PC-9 (cell line): ENCODE measurements at regions not wholly inside any gene's neighbourhood (a gene's known extent, or its start where the extent isn't known, plus 50 kb on each side); places are given as distances from the start of the nearest gene placed in this dataset.

Experiments
- BruUV-seq: library from RNA; stranded (reverse); fragments of 400-500 nt; replicated peaks from 2 replicates; lab custom pipeline; 2021; lab: Mats Ljungman, UMichigan
- CTCF ChIA-PET: fragments of 300-600 bp; sonication (Branson Sonifier 250); formaldehyde crosslinking; loops from one replicate; lab custom pipeline; 2022; ENCODE audit warnings: antibody characterized with exemption; lab: Charles Lee
- POLR2A ChIA-PET: fragments of 300-600 bp; sonication (Branson Sonifier 250); formaldehyde crosslinking; loops from one replicate; lab custom pipeline; 2022; ENCODE audit warnings: antibody characterized with exemption; ENCODE audit not compliant: unreplicated experiment; lab: Charles Lee
- DNase-seq, 2 experiments: peaks; one replicate each; pipeline versions ENCODE4 v3.0.0 to v3.0.0-alpha.2; 2015 to 2022; ENCODE audit warnings: mixed read lengths in 1 of 2
- H2AFZ ChIP-seq: fragments of 200-600 bp; sonication (generic); 2 replicates; pipeline ENCODE4 v1.8.1; 2017; ENCODE audit warnings: antibody characterized with exemption
- H3F3A ChIP-seq: fragments of 200-600 bp; sonication (generic); 2 replicates; pipeline ENCODE4 v1.8.1; 2017; ENCODE audit warnings: antibody characterized with exemption, mild to moderate bottlenecking, low read depth; ENCODE audit not compliant: insufficient read depth
- H3K27ac ChIP-seq: fragments of 200-600 bp; sonication (generic); 2 replicates; pipeline ENCODE4 v1.6.1; 2016; ENCODE audit warnings: mixed run types
- H3K27me3 ChIP-seq: fragments of 200-600 bp; sonication (generic); 2 replicates; pipeline ENCODE4 v1.6.1; 2016; ENCODE audit warnings: low read depth, mixed run types; ENCODE audit not compliant: insufficient read depth
- H3K36me3 ChIP-seq: fragments of 200-600 bp; sonication (generic); 2 replicates; pipeline ENCODE4 v1.6.1; 2016; ENCODE audit warnings: low read depth, mixed run types
- H3K4me1 ChIP-seq: fragments of 200-600 bp; sonication (generic); replicated peaks from 2 replicates; pipeline ENCODE4 v1.6.1; 2016; ENCODE audit warnings: mixed run types; ENCODE audit not compliant: insufficient read depth
- H3K4me2 ChIP-seq: fragments of 200-600 bp; sonication (generic); 2 replicates; pipeline ENCODE4 v1.6.1; 2017; ENCODE audit warnings: mixed run types
- H3K4me3 ChIP-seq: fragments of 200-600 bp; sonication (generic); 2 replicates; pipeline ENCODE4 v1.6.1; 2016; ENCODE audit warnings: mixed run types
- H3K79me2 ChIP-seq: fragments of 200-600 bp; sonication (generic); 2 replicates; pipeline ENCODE4 v1.6.1; 2017; ENCODE audit warnings: low read depth, mixed run types
- H3K9me2 ChIP-seq: fragments of 200-600 bp; sonication (generic); 2 replicates; pipeline ENCODE4 v1.8.1; 2017; ENCODE audit warnings: mild to moderate bottlenecking; ENCODE audit not compliant: insufficient read depth
- H3K9me3 ChIP-seq: fragments of 200-600 bp; sonication (generic); 2 replicates; pipeline ENCODE4 v1.8.1; 2016; ENCODE audit warnings: low read depth; ENCODE audit not compliant: insufficient read depth
- H4K20me1 ChIP-seq: fragments of 200-600 bp; sonication (generic); 2 replicates; pipeline ENCODE4 v1.8.1; 2017; ENCODE audit not compliant: insufficient read depth
- EZH2 ChIP-seq: fragments of 200-600 bp; sonication (generic); IDR thresholded peaks from 2 replicates; pipeline ENCODE4 v1.8.0; 2017; ENCODE audit warnings: antibody characterized with exemption, low read depth
- intact Hi-C: fragments of 100-400 bp; cut with micrococcal nuclease; formaldehyde crosslinking; loops from one replicate; pipeline ENCODE4 v1.10.0; 2022; ENCODE audit not compliant: unreplicated experiment
- TF ChIP-seq, protein P1 (sequence below): fragments of 200-600 bp; sonication (generic); conservative IDR thresholded peaks from 2 replicates; pipeline ENCODE4 v1.6.1; 2017; ENCODE audit warnings: mixed run types, antibody characterized with exemption, mild to moderate bottlenecking, moderate library complexity

DNA sequence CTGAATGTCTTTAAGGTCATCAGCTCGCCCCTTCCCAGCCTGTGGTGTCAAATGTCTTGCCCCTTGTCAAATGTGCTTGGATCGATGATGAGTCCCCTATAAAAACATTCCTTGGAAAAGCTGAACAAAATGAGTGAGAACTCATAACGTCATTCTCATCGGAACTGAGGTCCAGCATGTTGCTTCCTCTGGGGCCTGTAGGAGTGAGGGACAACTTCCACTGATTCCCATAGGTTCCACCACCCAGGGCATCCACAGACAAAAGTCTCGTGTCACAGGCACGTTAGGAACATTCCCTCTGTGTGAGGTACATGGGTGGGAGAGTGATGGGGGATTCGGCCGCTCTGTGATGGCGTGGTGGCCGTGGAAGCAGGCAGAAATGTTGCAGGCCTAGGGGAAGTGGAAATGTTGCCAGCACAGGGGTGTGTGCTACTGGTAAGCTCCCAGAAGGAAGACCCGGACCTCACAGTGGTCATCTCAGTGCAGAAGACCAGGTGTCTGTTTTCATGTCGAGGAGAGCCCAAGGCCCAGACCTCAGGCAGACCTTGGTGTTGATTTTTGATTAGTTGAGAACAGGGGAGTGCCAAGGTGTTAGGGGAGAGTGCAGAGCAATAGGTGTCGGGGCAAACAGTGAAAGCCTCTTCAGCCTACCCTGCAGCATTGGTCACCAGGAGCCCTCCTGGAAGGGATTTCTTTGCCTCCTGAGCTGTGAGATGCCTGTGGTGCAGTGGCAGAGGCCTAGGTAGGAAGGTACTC, 96.8 kb downstream of the SNRPN start:
- Histone ChIP-seq H3F3A (no peaks in the 10 kb centered on the region), H3K4me1 (no peaks in the 10 kb centered on the region), H3K4me2 (no peak overlapping the region), H4K20me1 (no peaks in the 10 kb centered on the region), H3K36me3 (no peaks in the 10 kb centered on the region), H3K79me2 (no peaks in the 10 kb centered on the region), H2AFZ (no peak overlapping the region), H3K9me3 (no peaks in the 10 kb centered on the region), H3K4me3 (no peak overlapping the region), H3K27me3 (no peaks in the 10 kb centered on the region), H3K9me2 (no peaks in the 10 kb centered on the region), H3K27ac (no peak overlapping the region)
- BruUV-seq: no TSS peak
- CTCF ChIA-PET: no interaction called here
- POLR2A ChIA-PET: no interaction called here
- intact Hi-C loops: no loop called here
- DNase-seq: no peak
- no peak for TF ChIP-seq EZH2
- TF ChIP-seq, protein P1, sequence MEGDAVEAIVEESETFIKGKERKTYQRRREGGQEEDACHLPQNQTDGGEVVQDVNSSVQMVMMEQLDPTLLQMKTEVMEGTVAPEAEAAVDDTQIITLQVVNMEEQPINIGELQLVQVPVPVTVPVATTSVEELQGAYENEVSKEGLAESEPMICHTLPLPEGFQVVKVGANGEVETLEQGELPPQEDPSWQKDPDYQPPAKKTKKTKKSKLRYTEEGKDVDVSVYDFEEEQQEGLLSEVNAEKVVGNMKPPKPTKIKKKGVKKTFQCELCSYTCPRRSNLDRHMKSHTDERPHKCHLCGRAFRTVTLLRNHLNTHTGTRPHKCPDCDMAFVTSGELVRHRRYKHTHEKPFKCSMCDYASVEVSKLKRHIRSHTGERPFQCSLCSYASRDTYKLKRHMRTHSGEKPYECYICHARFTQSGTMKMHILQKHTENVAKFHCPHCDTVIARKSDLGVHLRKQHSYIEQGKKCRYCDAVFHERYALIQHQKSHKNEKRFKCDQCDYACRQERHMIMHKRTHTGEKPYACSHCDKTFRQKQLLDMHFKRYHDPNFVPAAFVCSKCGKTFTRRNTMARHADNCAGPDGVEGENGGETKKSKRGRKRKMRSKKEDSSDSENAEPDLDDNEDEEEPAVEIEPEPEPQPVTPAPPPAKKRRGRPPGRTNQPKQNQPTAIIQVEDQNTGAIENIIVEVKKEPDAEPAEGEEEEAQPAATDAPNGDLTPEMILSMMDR: no peak

DNA sequence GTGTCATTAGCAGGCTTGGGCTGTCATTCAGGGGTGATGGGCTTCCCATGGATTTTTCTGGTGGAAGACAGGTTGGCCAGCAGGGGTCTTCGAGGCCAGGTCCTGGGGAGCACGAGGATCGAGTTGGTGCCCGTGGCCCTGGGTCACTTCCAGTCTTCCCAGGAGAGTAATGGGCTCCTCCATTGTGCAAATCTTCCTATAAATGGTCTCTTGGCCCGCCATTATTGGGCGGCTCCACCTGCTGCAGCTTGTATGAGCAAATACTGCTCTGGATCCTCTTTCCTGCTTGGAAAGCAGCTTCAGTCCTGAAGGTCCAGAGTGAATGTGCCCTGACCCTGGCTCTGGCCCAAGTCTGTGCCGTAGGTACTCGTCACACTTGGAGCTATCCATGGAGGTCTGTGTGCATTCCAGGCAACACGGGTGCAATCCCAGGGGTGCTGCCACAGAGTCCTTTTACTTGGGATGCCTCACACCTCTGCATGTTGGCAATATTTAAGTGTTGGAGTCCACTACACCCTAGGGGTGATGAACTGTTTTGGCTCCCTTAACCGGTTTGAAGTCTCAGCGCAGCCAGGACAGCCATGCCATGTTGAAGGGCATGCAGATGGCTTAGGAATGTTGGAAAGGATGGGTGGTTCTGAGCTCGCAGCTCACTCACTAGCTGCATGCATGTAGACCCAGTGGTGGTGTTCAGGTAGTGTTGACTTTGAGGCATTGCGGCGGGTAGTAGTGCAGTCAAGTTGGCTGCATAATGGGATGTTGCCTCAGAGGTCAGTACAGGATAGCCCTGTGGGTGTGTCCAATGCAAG, 97.6 kb downstream of the SNRPN start:
- CTCF ChIA-PET: no interaction called here
- no peaks in the 10 kb centered on the region for H3K27me3 ChIP-seq
- no peak overlapping the region for H3K4me3 ChIP-seq
- no peaks in the 10 kb centered on the region for H3K36me3 ChIP-seq
- POLR2A ChIA-PET: no interaction called here
- no peaks in the 10 kb centered on the region for H3F3A ChIP-seq
- H3K4me1 ChIP-seq: no peaks in the 10 kb centered on the region
- H3K9me2 ChIP-seq: no peaks in the 10 kb centered on the region
- H3K4me2 ChIP-seq: no peak overlapping the region
- DNase-seq: no peak
- no peak overlapping the region for H3K27ac ChIP-seq
- H3K9me3 ChIP-seq: no peaks in the 10 kb centered on the region
- H2AFZ ChIP-seq: no peak overlapping the region
- H4K20me1 ChIP-seq: no peaks in the 10 kb centered on the region
- TF ChIP-seq, protein P1: no peak
- no peak for TF ChIP-seq EZH2
- intact Hi-C loops: no loop called here
- no TSS peak for BruUV-seq
- no peaks in the 10 kb centered on the region for H3K79me2 ChIP-seq

DNA sequence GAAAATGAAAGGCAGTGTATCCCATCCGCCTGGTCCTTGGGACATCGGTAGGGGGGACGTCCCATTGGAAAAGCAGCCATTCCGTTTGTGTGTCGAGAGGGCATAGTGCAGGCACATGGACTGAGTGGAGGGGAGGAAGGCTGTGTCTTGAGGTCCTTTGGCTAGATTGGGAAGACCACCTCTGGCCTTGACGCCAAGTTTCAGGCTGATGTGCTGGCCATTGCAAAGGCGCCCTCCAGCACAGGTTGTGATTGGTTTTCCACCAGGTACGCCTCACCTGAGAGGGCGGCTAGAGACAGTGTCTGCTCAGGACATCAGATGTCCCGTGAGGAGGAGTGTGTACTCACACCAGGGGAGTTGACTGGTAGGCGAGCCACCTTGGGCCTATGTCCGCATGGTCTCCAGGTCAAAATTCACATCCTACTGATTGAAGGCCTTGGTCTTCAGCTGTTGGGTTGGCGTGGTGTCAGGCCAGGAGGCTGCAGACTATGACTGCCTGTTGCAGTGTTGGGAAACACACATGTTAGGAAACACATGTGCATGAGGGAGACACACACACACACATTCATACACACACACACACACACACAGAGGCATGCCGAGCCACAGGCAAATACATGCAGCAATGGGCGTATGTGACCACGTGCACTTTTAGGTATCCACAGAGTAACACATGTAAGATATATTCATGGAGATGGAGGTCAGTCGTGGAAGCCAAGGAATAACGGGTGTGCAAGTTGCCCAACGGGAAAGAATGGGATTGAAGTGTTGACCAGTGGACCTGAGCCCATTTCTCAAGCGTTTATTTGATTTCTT, 98.4 kb downstream of the SNRPN start:
- H3K27ac ChIP-seq: no peak overlapping the region
- no peaks in the 10 kb centered on the region for H4K20me1 ChIP-seq
- intact Hi-C loops: no loop called here
- H3K9me2 ChIP-seq: no peaks in the 10 kb centered on the region
- DNase-seq: no peak
- H2AFZ ChIP-seq: no peak overlapping the region
- no peak overlapping the region for H3K4me3 ChIP-seq
- H3K4me2 ChIP-seq: no peak overlapping the region
- no peaks in the 10 kb centered on the region for H3F3A ChIP-seq
- ChIA-PET POLR2A (no interaction called here), CTCF (no interaction called here)
- H3K4me1 ChIP-seq: no peaks in the 10 kb centered on the region
- BruUV-seq: no TSS peak
- H3K79me2 ChIP-seq: no peaks in the 10 kb centered on the region
- no peak for TF ChIP-seq EZH2
- TF ChIP-seq, protein P1: no peak
- no peaks in the 10 kb centered on the region for H3K9me3 ChIP-seq
- no peaks in the 10 kb centered on the region for H3K27me3 ChIP-seq
- H3K36me3 ChIP-seq: no peaks in the 10 kb centered on the region
